OCI-LY1 (cell line): ENCODE measurements at regions not wholly inside any gene's neighbourhood (a gene's known extent, or its start where the extent isn't known, plus 50 kb on each side); places are given as distances from the start of the nearest gene placed in this dataset.

Experiments
- H2AFZ ChIP-seq: fragments of 200-600 bp; sonication (generic), shearing (Covaris generic); 2 replicates; pipeline ENCODE4 v1.6.0; 2014; ENCODE audit warnings: antibody characterized with exemption, mild to moderate bottlenecking, low read length
- H3F3A ChIP-seq: fragments of 200-600 bp; sonication (generic), shearing (Covaris generic); 2 replicates; pipeline ENCODE4 v1.6.0; 2014; ENCODE audit warnings: mild to moderate bottlenecking, antibody characterized with exemption, low read length, moderate library complexity; ENCODE audit not compliant: insufficient read depth
- H3K27ac ChIP-seq: fragments of 200-600 bp; sonication (generic); 2 replicates; pipeline ENCODE4 v1.5.1; 2014; ENCODE audit warnings: low read length, mixed run types, mild to moderate bottlenecking, low read depth; ENCODE audit not compliant: poor library complexity, severe bottlenecking
- H3K27me3 ChIP-seq: fragments of 200-600 bp; sonication (generic); 2 replicates; pipeline ENCODE4 v1.6.0; 2014; ENCODE audit warnings: antibody characterized with exemption, mild to moderate bottlenecking, low read length, moderate library complexity; ENCODE audit not compliant: insufficient read depth
- H3K36me3 ChIP-seq: fragments of 200-600 bp; sonication (generic); 2 replicates; pipeline ENCODE4 v1.6.1; 2014; ENCODE audit warnings: mild to moderate bottlenecking, antibody characterized with exemption, low read length, moderate library complexity, mixed read lengths; ENCODE audit not compliant: insufficient read depth
- H3K4me1 ChIP-seq: fragments of 200-600 bp; sonication (generic); 2 replicates; pipeline ENCODE4 v1.5.1; 2014; ENCODE audit warnings: mild to moderate bottlenecking, low read length, moderate library complexity; ENCODE audit not compliant: insufficient read depth, severe bottlenecking
- H3K4me2 ChIP-seq: fragments of 200-600 bp; sonication (generic), shearing (Covaris generic); 2 replicates; pipeline ENCODE4 v1.6.1; 2014; ENCODE audit warnings: low read length
- H3K4me3 ChIP-seq: fragments of 200-600 bp; sonication (generic); 2 replicates; pipeline ENCODE4 v1.5.1; 2014; ENCODE audit warnings: low read length, low read depth, mild to moderate bottlenecking, mixed read lengths; ENCODE audit not compliant: poor library complexity, severe bottlenecking
- H3K79me2 ChIP-seq: fragments of 200-600 bp; shearing (Covaris generic); 2 replicates; pipeline ENCODE4 v1.6.1; 2016; ENCODE audit warnings: mixed run types, low read length, mixed read lengths; ENCODE audit not compliant: insufficient read depth
- H3K9ac ChIP-seq: fragments of 200-600 bp; sonication (generic), shearing (Covaris generic); 2 replicates; pipeline ENCODE4 v1.6.1; 2014; ENCODE audit warnings: mild to moderate bottlenecking, low read length, mixed read lengths
- H3K9me2 ChIP-seq: fragments of 200-600 bp; sonication (generic), shearing (Covaris generic); 2 replicates; pipeline ENCODE4 v1.6.1; 2014; ENCODE audit warnings: low read depth, mild to moderate bottlenecking, low read length, mixed read lengths
- H3K9me3 ChIP-seq: fragments of 200-600 bp; shearing (Covaris generic); 2 replicates; pipeline ENCODE4 v1.6.1; 2014; ENCODE audit warnings: low read length, mixed read lengths
- H4K20me1 ChIP-seq: fragments of 200-600 bp; sonication (generic), shearing (Covaris generic); 2 replicates; pipeline ENCODE4 v1.6.0; 2016; ENCODE audit warnings: mild to moderate bottlenecking, low read length; ENCODE audit not compliant: insufficient read depth
- CTCF ChIP-seq: fragments of 200-600 bp; sonication (generic), shearing (Covaris generic); IDR thresholded peaks from 2 replicates; pipeline ENCODE4 v1.5.1; 2017; ENCODE audit warnings: mild to moderate bottlenecking, antibody characterized with exemption, low read length, moderate library complexity, mixed read lengths
- EZH2 ChIP-seq: fragments of 200-600 bp; sonication (generic), shearing (Covaris generic); IDR thresholded peaks from 2 replicates; pipeline ENCODE4 v1.8.0; 2017; ENCODE audit warnings: borderline replicate concordance, mixed run types, mild to moderate bottlenecking, antibody characterized with exemption, low read length, moderate library complexity, mixed read lengths

GRCh38 chr10:25094590-25094989 lies 78.2 kb downstream of the THNSL1 start:
- no peak for TF ChIP-seq EZH2
- TF ChIP-seq CTCF: no peak
- H3F3A ChIP-seq: no peaks in the 10 kb centered on the region
- no peaks in the 10 kb centered on the region for H3K27me3 ChIP-seq
- H3K9ac ChIP-seq: no peak overlapping the region
- H3K36me3 ChIP-seq: no peaks in the 10 kb centered on the region
- H2AFZ ChIP-seq: no peak overlapping the region
- H3K4me3 ChIP-seq: no peak overlapping the region
- no peaks in the 10 kb centered on the region for H4K20me1 ChIP-seq
- H3K79me2 ChIP-seq: no peaks in the 10 kb centered on the region
- H3K4me2 ChIP-seq: no peak overlapping the region
- H3K27ac ChIP-seq: no peak overlapping the region
- H3K9me3 ChIP-seq: no peaks in the 10 kb centered on the region
- H3K4me1 ChIP-seq: no peaks in the 10 kb centered on the region
- H3K9me2 ChIP-seq: no peaks in the 10 kb centered on the region

GRCh38 chr10:25097669-25098411 lies 77.0 kb upstream of the GPR158 start:
- no peaks in the 10 kb centered on the region for H3F3A ChIP-seq
- H3K27me3 ChIP-seq: no peaks in the 10 kb centered on the region
- no peak overlapping the region for H3K27ac ChIP-seq
- H3K4me3 ChIP-seq: no peak overlapping the region
- no peaks in the 10 kb centered on the region for H4K20me1 ChIP-seq
- no peaks in the 10 kb centered on the region for H3K4me1 ChIP-seq
- no peaks in the 10 kb centered on the region for H3K9me3 ChIP-seq
- no peak overlapping the region for H2AFZ ChIP-seq
- H3K79me2 ChIP-seq: no peaks in the 10 kb centered on the region
- no peaks in the 10 kb centered on the region for H3K9me2 ChIP-seq
- H3K4me2 ChIP-seq: no peak overlapping the region
- no peaks in the 10 kb centered on the region for H3K36me3 ChIP-seq
- no peak for TF ChIP-seq CTCF
- TF ChIP-seq EZH2: no peak
- H3K9ac ChIP-seq: no peak overlapping the region

- Histone ChIP-seq H2AFZ (no peak overlapping the region), H4K20me1 (no peaks in the 10 kb centered on the region), H3K9ac (no peak overlapping the region), H3K27ac (no peak overlapping the region), H3K27me3 (no peaks in the 10 kb centered on the region), H3K36me3 (no peaks in the 10 kb centered on the region), H3K4me3 (no peak overlapping the region), H3K4me2 (no peak overlapping the region), H3K4me1 (no peaks in the 10 kb centered on the region), H3K9me3 (no peaks in the 10 kb centered on the region), H3K79me2 (no peaks in the 10 kb centered on the region), H3K9me2 (no peaks in the 10 kb centered on the region), H3F3A (no peaks in the 10 kb centered on the region)
- no peak for TF ChIP-seq EZH2
- no peak for TF ChIP-seq CTCF
Observed at GRCh38 chr10:25100141-25100540, 74.7 kb upstream of the GPR158 start.
